ENCODE measurements at regions not wholly inside any gene's neighbourhood (a gene's known extent, or its start where the extent isn't known, plus 50 kb on each side); places are given as distances from the start of the nearest gene placed in this dataset.

DNA sequence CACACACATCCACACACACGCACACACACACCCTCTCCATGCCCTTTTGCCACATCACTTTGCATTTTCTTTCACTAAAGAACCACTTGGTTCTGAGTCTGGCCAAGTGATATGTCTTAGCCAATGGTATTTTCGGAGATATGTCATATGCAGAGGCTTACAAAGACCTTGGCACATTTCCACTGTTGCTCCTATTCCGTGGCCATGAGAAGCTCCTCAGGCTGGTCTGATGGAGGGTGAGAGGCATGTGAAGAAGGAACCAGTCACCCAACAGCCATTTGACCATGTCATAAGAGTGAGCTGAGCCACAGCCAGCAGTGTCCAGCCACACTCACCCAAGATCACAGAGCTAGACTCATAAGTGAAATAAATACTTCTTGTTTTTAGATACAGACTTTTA, 212.6 kb upstream of the NAV2 start:
- H3K27ac ChIP-seq (ENCODE audit: low read depth in 1 of 2, low read length in 1 of 2) = no peak overlapping the region
- no peak overlapping the region for H3K4me3 ChIP-seq
- peaks cover 0 to 3% (median 0%) of the 10 kb centered on the region in 5 donors for H3K4me1 ChIP-seq (ENCODE audit: control insufficient read depth in 5 of 5, insufficient read depth in 5 of 5, low read length in 5 of 5)
- no peaks in the 10 kb centered on the region for H3K36me3 ChIP-seq (ENCODE audit: control insufficient read depth in 4 of 4, insufficient read depth in 4 of 4, low read length in 4 of 4)
- H3K9ac ChIP-seq (ENCODE audit: insufficient read depth in 1 of 2, low read length in 2 of 2) = no peak overlapping the region
- DNase-seq (peak in 1 of 3 donors; percentile 27), ATAC-seq (ENCODE audit: insufficient read depth, low FRiP score) (no peak)
- peaks cover 0 to 4% (median 3%) of the 10 kb centered on the region in 3 donors for H3K27me3 ChIP-seq (ENCODE audit: control insufficient read depth in 3 of 3, insufficient read depth in 3 of 3, low read length in 2 of 3)
- H3K9me3 ChIP-seq (ENCODE audit: control insufficient read depth in 4 of 4, insufficient read depth in 3 of 4, low read length in 3 of 4) = peaks cover 0 to 4% (median 0%) of the 10 kb centered on the region in 4 donors
- TF ChIP-seq CTCF (IDR thresholded peaks at IDR 0.05; ENCODE audit: control extremely low read depth, extremely low read depth) = no peak
- WGBS, 2 donors = 71 to 87% methylated on average over 3 of the region's 3 CpGs

GRCh38 chr11:19499026-19499669, 213.5 kb upstream of the NAV2 start:
- H3K9me3 ChIP-seq (ENCODE audit: control insufficient read depth in 4 of 4, insufficient read depth in 3 of 4, low read length in 3 of 4) = peaks cover 0 to 4% (median 0%) of the 10 kb centered on the region in 4 donors
- DNase-seq (no peak), ATAC-seq (ENCODE audit: insufficient read depth, low FRiP score) (peak; percentile 63)
- 52 to 61% methylated on average over 4 of the region's 4 CpGs for WGBS, 2 donors
- no peak overlapping the region for H3K27ac ChIP-seq (ENCODE audit: low read depth in 1 of 2, low read length in 1 of 2)
- H3K4me3 ChIP-seq = no peak overlapping the region
- TF ChIP-seq CTCF (IDR thresholded peaks at IDR 0.05; ENCODE audit: control extremely low read depth, extremely low read depth) = no peak
- H3K36me3 ChIP-seq (ENCODE audit: control insufficient read depth in 4 of 4, insufficient read depth in 4 of 4, low read length in 4 of 4) = no peaks in the 10 kb centered on the region
- H3K27me3 ChIP-seq (ENCODE audit: control insufficient read depth in 3 of 3, insufficient read depth in 3 of 3, low read length in 2 of 3) = peaks cover 0 to 4% (median 3%) of the 10 kb centered on the region in 3 donors
- no peak overlapping the region for H3K9ac ChIP-seq (ENCODE audit: insufficient read depth in 1 of 2, low read length in 2 of 2)
- H3K4me1 ChIP-seq (ENCODE audit: control insufficient read depth in 5 of 5, insufficient read depth in 5 of 5, low read length in 5 of 5) = peaks cover 0 to 3% (median 0%) of the 10 kb centered on the region in 5 donors

GRCh38 chr11:19493446-19494213, 219.0 kb upstream of the NAV2 start:
- ATAC-seq (ENCODE audit: insufficient read depth, low FRiP score) (no peak), DNase-seq (no peak)
- H3K27me3 ChIP-seq (ENCODE audit: control insufficient read depth in 3 of 3, insufficient read depth in 3 of 3, low read length in 2 of 3) = peaks cover 0 to 5% (median 5%) of the 10 kb centered on the region in 3 donors
- no peak overlapping the region for H3K27ac ChIP-seq (ENCODE audit: low read depth in 1 of 2, low read length in 1 of 2)
- no peak overlapping the region for H3K9ac ChIP-seq (ENCODE audit: insufficient read depth in 1 of 2, low read length in 2 of 2)
- TF ChIP-seq CTCF (IDR thresholded peaks at IDR 0.05; ENCODE audit: control extremely low read depth, extremely low read depth) = no peak
- H3K4me1 ChIP-seq (ENCODE audit: control insufficient read depth in 5 of 5, insufficient read depth in 5 of 5, low read length in 5 of 5) = no peaks in the 10 kb centered on the region
- WGBS, 2 donors = 74 to 92% methylated on average over 4 of the region's 4 CpGs
- no peaks in the 10 kb centered on the region for H3K36me3 ChIP-seq (ENCODE audit: control insufficient read depth in 4 of 4, insufficient read depth in 4 of 4, low read length in 4 of 4)
- H3K4me3 ChIP-seq = no peak overlapping the region
- peaks cover 0 to 4% (median 0%) of the 10 kb centered on the region in 4 donors for H3K9me3 ChIP-seq (ENCODE audit: control insufficient read depth in 4 of 4, insufficient read depth in 3 of 4, low read length in 3 of 4)

Measured in lung (tissue), 11 donors.